NCI-H1694 (cell line): ENCODE measurements at regions not wholly inside any gene's neighbourhood (a gene's known extent, or its start where the extent isn't known, plus 50 kb on each side); places are given as distances from the start of the nearest gene placed in this dataset.

ENCODE experiments used
- DNase-seq: peaks from one replicate; lab custom pipeline; 2025; lab: John Stamatoyannopoulos, UW

DNA sequence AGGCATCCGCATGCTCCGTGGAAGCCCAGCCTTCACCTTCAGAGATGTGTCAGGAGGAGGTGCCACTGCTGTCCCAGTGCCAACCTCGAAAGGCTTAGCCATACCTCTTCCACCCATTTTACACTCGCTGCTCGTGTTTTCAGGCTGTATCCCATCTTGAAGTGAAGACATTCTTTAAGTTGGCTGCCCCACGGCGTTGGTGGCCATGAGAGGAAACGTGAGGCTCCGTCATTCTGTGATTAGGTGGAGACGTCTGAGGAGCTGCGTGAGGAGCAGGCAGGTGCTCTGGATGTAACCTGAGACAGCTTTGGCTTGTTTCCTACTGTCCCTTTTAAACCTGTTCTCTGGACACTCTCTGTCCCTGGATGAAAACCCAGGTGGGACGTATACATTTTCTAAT is 159.9 kb upstream of the RNF32 start:
- no peak for DNase-seq

DNA sequence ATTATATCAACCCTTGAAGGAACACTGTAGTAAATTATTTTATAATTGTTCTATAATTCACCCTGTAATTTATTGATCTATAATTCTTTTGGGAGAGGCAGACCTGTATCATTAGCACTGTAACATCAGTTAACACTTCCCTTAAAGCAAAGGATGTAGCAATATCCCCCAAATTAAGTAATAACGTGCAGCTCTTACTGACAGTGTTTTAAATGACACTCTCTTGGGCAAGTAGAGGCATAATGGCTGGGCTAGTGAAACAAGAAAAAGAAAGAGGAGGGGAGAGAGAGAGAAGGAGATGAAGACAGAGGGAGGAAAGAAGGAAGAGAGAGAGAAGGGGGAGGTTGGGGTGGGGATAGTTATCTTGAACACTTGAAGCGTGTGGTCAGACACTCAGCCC is 161.0 kb upstream of the RNF32 start:
- DNase-seq: no peak

DNA sequence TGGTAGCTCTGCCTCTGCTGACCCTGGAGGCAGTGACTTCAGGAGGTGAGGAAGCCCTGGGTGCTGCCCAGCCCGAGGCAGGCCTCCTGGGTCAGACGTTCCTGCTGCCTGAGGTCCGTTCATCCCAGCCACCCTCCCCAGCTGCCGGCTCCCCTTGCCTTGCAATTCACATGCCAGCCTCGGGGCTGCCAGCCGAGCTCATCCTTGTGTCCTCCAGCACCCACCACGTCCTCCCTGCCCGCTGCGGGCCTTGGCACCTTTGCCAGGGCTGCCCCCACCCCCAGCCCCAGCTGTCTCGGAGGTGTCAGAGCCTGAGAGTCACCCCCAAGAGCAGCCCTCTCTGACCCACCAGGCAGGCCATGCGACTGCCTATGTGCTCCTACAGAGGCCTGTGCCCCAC is 162.1 kb upstream of the RNF32 start:
- no peak for DNase-seq

DNA sequence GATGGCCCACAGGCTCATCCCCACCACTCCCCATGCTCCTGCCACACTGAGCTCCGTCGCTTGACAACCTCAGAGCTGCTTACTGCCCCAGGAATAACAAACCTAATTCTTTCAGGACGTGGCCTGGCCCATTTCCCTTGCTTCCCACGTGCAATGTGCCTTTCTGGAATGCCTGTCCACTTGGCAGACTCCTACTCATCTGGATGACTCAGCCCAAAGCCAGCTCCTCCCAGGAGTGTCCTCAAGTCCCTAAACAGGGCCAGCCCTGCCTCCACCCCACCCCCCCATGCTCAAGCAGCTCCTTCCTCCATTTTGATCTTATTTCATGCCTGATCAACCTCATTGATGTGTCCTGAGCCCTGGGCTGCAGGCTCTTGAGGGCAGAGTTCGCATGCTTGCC is 164.9 kb upstream of the RNF32 start:
- no peak for DNase-seq

DNA sequence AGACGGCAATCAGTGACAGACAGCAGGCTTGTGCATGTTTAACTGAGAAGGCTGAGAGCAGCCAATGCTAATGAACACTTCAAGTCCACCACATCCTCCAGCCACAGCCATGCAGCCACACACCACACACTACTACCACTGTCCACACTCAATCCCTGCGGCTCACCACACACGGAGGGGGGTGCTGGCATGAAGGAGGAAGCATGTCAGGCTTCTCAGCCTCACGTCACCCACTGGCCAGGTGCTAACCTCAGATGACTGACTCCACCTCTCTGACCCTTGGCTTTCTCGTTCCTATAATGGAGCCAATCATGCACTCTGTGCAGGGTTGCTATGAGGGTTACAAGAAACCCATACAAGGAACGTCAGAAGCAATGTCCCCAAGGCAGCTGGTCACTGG is 165.4 kb upstream of the RNF32 start:
- DNase-seq: no peak

DNA sequence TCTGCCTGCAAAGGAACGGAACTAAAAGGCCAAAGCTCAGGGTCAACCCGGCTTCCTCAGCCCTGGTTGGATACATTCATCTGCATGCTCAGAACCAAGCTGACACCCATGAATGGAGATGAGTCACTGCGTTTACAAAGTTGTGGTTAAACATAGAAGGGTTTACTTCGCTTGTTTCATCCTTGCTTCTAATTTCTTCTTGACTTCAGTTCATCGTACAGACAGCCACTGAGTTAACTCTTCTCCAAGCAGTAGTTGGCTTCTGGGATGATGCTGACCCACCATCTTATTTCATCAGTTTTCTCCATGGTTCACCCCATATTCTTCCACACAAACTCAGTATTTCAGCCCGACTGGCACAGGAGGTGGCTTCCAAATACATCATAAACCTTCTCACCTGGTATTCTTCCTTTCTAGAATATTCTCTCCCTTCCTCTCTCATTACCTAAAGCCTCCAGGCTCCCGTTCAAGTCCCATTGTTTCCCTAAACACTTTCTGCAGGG is 166.3 kb upstream of the RNF32 start:
- DNase-seq: no peak

DNA sequence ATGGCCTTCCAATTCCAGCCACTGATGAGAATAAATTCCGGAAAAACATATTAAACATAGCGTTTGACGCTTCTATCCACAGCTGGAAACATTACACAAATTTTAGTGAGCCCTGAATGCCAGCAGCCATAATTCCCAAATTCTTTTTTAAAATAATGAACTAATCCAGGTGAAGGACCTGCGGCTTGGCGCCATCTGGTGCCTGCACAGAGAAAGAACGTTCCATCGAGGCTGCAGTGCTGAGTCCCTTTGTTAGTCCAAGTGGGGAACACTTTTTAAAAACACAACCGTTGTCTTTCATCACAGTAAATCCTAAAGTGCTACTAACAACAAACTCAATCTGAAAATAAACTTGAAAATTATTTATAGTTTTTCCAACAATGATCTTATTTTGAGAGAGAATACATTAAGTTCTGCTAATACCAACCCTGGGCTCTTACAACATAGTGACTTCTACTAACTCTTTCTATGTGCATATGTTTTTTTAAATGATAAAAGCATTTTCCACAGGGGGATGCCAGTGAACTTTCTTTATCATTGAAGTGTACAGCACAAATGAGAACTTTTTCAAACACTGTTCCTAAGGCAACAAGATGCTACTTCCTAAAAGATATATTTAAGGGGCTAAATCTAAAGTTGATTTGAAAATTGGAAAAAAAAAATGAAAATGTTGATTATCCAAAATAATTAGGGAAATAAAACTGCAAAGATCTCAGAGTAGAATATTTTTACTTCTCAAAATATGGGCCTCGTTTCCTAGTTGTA is 166.9 kb upstream of the RNF32 start:
- peak; percentile 4 for DNase-seq

DNA sequence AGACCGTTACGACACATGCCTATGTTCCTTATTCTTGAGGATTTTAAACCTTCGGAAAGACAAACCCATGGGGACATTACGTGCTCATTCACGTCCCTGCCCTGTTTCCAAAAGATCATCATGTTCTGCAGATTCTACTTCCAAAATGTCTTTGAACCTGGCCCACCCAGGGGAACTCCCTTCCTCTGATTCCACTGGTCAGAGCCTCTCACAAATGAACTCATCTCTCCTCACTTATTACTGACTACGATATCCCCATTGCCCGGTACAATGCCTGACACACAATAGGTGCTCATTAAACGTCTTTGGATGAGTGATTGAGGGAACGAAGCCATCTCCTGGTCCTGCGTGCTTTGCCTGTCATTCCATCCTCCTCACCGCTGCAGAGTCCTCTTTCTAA is 168.3 kb upstream of the RNF32 start:
- no peak for DNase-seq

DNA sequence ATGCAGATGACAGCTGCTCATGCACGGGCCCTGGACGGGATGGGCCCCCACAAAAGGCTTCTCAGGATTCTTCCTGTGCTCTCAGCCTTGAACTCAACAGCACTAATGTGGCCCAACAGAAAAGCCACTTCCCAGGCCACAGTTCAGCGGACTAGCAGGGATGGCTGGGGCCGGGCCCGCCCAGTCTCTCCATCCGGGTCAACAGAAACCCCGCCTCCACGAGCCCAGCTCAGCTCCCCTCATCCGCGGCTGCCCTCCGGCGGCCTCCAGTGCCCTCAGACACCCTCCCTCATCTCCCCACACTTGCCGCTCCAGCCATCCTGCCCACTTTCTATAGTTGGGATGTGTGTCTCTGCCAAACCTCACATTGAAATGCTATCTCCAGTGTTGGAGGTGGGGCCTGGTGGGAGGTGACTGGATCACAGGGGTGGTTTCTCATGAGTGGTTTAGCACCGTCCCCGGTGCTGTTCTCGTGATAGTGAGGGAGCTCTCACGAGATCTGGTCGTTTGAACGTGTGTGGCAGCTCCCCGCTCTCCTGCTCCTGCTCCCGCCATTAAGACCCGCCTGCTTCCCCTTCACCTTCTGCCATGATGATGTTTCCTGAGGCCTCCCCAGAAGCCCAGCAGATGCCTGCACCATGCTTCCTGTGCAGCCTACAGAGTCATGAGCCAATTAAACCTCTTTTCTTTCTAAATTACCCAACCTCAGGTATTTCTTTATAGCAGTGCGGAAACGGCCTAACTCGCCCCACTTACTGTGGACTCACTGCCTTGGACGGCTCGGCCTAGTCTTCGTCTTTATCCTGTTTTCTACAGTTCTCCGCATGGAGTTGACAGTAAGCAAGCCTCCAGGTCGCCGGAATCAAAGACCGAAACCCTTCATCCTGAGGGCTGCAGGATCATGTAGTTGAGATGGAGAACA is 169.9 kb upstream of the RNF32 start:
- no peak for DNase-seq

DNA sequence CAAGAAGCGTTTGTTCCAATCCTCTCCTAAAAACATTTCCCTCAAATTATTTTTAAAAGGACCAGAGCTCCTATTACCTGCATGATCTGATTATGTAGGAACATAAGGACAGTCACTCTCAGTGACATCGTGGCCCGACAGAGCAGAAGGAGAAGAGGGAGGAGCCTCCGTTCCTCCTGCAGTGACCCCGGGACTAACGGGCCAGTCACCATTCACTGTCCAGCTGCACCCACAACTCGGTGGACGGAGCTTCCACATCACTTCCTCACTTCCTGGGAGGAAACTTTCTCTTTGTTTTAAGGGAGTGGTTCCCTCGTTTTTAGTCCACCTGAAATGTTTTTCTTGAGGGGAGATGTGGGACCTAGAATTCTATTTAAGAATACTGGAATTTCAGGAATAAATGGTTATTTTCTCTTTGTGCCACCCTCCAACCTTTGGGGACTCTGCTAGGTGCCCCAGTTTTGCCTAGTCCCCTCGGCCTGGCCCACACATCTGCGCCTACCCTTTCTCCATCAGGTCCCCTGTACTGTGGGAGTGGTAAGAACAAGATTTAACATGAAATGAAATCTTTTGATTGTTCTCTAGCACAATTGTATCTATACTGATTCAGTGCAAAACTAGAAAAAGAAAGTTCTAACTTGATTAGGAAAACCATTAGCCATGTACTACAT is 173.5 kb upstream of the RNF32 start:
- DNase-seq: no peak

DNA sequence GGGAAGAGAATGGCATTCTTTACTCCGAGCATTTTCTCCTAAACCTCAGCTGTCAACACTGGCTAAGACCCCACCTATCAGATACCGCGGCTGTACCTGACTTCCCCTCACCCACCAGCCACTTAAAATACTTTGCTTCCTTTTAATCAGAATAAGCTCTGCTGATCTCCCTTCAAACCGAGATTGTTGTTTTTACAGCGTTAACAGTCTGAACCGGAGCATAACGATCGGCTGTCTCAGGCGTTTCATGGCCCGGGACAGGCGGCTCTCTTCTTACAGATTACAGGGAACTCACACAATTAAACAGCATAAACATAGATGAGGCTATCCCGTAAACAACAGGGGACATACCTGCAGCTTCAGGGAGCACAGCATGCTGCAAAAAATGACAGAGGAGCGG is 174.3 kb upstream of the RNF32 start:
- DNase-seq: no peak

DNA sequence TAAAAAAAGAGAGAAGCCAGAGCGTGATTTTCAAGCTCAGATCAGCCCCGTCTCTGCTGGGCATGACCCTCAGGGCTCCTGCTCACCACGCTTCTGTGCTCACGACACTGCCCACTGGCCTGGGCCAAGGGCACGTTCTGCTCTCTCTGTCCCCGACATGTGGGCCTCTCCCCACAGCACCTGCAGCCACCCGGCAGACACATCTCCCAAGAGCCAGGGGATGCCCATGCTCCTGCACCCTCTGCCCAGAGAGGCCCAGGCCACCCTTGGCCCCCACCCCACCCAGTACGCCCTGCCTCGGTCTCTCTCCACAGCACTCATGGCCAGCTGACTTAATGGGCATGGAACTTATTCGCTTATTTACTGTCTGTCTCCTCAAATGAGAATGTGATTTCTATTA is 175.4 kb upstream of the RNF32 start:
- no peak for DNase-seq

DNA sequence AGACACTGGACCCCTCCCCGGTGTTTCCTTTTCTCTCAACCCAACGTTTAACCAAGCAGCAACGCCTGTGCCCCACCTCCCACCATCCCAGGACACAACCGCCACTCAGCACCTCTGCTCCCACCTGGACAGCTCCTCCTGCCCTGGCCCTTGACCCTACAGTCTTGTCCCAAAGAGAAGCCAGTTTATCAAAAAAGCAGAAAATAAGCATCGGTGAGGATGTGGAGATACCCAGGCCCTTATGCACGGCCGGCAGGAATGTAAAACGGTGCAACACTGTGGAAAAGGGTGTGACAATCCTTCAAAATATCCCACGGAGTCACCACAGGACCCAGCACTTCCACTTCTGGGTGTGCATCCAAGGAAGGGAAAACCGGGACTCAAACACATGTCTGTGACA is 176.2 kb upstream of the RNF32 start:
- no peak for DNase-seq

DNA sequence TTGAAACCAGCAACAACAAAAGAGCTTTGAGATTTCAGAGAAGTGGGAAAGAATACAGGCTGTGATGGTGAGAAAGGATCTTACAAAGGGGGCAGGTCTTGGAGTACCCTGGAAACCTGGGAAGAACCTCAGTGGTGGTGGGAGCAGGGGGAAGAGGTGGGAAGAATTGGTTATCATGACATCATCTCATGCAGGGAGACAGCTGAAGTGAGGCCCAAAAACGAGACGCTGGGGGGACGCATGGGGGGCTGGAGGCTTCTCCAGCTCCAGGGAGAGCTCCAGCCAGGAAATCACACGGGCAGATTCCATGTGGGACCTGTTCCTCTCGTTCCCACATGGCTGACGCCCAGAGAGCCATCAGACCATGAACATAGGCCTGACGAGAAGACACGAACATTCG is 177.3 kb upstream of the RNF32 start:
- DNase-seq: no peak

DNA sequence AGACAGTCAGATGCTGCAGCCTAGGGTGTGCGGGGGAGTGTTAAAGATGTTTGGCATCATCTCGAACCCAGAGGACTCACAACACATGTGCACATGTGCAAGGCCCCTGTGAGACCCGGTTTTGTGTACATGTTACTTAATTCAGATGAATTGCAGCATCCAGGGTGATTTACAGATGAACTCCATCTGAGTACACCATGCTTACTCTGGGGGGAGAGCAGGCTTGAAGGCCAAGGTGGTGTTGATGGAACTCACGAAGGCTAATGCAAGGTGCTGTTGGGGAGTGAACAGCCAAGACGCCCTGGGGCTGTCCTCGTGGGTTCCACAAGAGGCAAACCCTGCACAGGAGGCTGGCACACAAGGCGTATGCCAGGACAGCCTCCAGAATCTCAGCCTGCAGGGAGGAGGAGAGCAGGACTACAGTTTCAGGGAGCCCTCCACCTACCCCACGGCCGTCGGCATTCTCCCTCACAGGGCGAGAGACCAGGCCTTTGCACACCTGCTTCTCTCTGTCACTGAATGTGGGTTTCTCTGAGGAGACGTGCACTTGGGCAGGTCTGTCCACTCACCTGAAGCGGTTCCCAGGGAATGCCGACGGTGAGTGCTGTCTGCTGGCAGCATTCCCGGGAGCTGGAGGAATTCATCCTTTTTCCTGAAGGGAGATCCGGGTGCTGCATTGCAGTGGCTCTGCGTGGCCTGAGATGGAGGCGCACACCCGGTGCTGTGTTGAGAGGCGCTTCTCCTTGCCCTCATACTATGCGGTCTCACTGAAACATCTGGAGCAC is 178.5 kb upstream of the RNF32 start:
- DNase-seq: no peak

DNA sequence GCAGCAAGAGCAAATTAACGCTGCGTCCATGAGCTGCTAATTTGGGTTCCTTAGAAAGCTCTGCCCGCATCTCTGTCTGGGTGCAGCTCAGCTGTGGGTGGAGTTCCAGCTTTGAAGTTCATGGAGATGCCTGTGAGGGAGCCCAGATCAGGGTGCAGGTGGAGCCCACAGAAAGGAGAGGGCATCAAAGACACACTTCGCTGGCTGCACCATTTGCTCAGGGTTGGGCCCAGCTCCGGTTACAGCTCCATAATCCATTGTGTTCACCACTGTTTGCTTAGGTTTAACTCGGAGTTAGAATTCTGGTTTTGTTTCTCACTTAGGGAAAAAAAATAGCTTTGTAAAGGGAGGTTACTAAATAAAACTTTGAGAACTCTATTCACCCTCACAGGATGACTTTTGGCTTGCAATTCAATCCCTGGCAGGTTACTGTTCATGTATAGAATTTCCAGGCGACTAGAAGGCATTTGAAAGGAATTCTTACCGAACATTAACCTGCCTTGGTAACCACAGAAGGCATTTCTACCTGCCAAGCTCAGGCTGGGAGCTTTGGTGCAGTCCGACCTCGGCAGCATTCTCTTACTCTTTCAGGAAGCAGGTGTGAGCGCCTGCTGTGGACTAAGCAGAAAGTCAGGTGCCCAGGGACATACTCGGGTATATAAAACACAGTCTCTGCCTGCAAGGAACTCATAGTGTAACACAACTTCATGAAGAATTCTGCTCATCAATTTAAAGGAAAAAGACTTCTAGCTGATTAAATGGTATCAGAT is 179.5 kb upstream of the RNF32 start:
- no peak for DNase-seq

DNA sequence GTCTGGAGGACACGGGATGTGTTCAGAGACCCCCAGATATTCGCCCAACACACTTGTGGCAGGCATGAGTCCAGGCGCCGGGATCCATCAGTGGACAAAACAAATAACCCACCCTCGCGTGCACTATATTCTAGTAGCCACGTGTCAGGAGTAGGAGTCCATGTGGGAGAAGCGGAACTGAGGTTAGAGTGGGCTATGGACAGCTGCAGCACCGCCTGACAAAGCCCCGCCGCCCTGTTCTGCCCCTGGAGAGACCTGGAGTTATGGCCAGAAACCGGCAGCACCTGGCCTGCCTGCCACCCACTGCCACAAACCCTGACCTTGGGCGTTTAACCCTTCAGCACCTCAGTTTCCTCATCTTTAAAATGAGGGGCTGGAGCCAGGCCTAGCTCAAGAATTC is 181.0 kb upstream of the RNF32 start:
- no peak for DNase-seq

DNA sequence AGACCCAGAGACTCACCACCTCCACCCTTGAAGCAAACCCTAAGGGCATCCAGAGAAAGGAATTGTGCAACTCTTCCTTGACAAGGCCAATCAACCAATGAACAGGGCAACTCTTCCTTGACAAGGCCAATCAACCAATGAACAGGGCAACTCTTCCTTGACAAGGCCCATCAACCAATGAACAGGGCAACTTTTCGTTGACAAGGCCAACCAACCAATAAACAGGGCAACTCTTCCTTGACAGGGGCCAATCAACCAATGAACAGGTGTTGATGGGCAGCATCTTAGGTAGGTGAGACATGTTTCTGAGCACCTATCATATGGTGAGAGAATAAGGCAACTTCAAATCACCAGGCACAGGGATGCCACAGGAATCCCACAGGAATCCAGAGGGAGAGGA is 181.5 kb upstream of the RNF32 start:
- DNase-seq: no peak

DNA sequence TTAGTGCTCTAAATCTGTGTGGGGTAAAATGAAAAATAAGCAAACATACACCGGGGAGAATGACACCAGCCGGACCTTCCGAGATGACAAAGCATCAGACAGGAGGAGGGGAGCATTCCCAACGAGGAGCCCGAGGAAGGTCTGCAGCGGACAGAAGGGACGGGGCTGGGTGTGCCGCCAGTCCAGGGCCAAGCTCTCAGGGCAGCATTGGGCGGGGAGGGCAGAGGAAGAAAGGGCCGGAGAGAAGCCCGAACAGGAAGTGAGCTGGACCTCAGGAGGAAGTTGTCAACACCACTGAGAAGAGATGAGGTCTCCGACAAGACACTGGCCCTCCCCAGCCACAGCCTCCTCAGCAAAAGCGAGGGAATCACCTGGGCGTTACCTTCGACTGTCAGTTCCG is 182.6 kb upstream of the RNF32 start:
- no peak for DNase-seq

DNA sequence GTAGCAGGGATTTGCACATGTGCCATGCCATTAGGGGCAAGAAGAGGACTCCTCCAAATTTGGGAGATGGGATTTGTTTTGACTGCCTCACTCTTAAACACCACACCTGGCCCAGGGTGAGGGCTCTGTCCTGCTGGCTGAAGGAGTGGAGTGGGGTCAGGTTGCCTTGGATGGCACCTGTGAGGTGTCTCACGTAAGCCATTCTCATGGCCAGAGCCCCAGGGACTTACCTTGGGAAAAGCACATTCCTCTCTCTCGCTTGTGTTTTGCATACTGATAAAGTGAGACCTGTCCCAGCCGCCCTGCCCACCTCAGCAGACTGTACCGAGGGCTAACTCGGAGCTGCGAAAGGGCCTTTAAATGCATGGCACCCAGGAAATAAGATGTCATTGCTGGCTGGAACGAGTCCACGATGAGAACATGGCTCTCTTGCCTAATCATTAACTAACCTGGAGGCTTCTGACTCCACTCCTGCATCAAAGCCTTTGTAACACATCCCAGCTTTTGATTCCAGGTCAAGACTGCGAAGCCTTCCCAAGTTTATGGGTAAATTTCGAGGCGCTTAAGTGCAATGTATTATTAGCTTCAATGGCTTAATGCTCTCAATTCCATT is 184.0 kb upstream of the RNF32 start:
- DNase-seq: no peak

DNA sequence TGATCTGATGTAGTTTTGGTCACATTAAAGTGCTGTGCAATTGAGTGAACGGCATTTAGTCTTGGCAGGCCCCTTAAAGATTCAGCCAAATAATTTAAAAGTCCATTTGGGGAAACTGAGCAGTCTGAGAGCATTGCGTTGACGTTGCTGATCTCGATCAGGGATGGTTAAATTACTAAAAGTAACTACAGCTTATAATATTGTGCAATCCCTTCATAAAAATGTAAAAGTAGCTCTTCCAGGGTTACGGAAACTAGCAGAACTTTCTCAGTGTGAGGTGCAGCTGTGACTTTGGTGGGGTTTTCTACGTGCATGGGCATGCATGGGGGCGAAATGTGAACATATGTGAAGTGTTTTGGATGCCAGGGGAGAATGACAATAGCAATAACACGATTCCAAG is 184.5 kb upstream of the RNF32 start:
- DNase-seq: no peak
